ENCODE measurements at regions not wholly inside any gene's neighbourhood (a gene's known extent, or its start where the extent isn't known, plus 50 kb on each side); places are given as distances from the start of the nearest gene placed in this dataset.

GRCh38 chr9:86557918-86558317, 203.7 kb upstream of the TUT7 start:
- FAIRE-seq: no peak

- FAIRE-seq: no peak
These were observed 203.0 kb upstream of the TUT7 start for GRCh38 chr9:86557063-86557766.

DNA sequence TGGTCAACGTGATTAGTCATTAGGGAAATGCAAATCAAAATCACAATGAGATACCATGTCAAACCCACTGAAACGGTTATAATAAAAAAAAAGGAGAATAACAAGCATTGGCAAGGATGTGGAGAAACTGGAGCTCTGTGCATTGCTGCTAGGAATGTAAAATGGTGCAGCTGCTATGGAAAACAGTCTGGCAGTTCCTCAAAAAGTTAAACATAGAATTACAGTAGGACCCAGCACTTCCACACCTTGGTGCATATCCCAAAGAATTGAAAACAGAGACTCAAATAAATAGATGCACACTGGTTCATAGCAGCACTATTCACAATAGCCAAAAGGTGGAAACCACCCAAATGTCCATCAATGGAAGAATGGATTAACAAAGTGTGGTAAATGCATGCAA, 201.5 kb upstream of the TUT7 start:
- no peak for FAIRE-seq

GRCh38 chr9:86550401-86550800, 196.2 kb upstream of the TUT7 start:
- FAIRE-seq: no peak

GRCh38 chr9:86549920-86550319, 195.7 kb upstream of the TUT7 start:
- no peak for FAIRE-seq

GRCh38 chr9:86549401-86549811, 195.2 kb upstream of the TUT7 start:
- FAIRE-seq: no peak

DNA sequence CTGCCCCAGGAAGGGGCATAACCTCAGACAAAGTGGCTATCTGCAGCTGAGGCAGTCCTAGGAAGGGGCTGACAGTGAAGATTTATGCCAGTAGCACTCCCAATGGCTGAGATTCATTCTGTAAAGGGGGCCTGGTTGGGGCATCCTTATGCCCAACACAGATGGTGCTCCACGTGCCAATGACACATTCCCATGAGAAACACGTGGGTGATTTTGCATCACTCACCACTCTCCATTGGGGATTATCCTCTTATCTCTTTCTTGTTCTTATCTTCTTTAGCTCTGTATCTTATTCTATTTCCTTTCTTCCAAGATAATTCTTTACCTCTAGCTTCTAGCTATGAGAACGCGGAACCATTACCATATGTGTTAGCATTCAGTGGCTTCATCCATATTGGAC, 194.0 kb upstream of the TUT7 start:
- no peak for FAIRE-seq

DNA sequence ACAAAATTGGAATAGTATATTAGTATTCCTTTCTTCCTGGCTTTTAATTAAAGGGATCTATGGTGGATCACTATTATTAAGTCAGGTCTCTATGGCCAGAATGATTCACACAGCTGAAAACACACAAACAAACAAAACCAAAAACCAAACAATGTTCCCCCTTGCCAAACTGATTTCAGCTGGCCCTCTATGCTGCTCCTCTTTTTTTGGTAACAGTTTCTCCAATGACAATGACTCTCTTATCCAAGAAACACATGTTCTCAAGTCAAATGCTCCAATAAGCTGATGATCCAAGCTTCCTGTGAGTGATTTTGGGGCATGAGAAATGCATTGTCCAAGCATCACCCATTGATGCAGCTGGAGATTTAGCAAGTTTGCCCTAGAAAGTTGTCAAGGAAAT, 193.4 kb upstream of the TUT7 start:
- FAIRE-seq: no peak

DNA sequence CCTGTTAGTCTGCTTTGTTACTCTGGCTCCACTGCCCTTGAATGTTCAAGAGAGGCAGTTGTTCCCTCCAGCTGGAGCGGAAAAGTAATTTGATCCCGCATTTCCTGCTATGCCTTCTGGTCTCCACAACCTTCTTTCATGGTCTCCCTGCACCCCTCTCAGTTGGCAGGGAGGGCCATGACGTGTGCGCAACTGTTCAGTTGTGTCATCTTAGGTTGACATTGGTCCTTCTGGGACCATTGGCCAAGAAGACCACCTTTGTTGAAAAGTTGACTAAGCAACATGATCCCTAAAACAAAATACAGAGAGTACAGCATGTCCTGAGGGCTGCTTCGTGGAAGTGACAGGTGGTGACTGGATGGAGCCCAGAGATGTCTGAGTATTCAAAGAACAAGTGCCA, 192.5 kb upstream of the TUT7 start:
- FAIRE-seq: no peak

- FAIRE-seq: no peak
These were observed 190.9 kb upstream of the TUT7 start for GRCh38 chr9:86545090-86545489.

DNA sequence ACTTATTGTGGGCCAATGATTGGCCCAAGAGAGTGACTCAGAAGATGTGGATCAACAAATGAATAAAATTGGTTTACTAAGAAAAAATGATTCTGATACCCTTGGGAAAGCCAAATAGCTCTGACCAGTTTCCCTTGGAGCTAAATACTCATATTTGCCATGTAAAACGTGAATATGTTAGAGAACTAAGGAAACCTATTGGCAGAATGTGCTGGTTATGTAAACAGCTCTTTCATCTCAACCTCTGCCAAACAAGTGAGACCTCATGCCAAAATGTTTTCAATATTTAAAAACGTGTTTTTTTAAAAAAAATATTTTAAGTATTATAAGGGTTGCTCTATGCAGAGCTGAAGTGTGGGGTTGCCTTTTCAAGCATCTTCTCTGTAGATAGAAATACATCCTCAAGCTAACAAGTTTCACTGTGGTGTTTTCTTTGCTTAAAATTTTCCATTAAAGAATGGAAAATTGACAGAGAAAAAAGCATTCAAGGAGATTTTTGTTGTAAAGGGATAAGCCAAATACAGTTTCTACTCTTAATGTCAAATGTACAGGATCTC, 186.9 kb upstream of the TUT7 start:
- FAIRE-seq: no peak

DNA sequence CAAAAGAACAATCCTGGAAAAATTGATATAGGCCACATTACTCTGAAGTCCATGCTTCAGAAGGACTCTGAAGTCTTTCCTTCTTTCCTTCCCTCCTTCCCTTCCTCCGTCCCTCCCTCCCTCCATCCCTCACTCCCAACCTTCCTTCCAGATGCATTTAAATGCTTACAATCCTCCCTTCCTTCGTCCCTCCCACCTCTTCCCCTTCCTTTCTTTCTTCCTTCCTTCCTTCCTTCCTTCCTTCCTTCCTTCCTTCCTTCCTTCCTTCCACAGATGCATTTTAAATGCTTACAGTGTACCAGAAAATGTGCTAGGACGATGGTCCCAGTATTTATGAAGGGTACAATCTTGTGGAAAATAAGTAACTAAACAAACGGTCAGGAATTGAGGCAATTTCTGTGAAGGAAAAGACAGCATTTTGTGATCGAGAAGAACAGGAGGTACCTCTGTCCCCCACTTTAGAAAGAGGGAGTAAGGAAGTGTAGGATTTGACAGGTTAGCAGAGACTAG, 181.3 kb upstream of the TUT7 start:
- no peak for FAIRE-seq

- FAIRE-seq: no peak
These were observed 180.5 kb upstream of the TUT7 start for GRCh38 chr9:86534572-86535258.

GRCh38 chr9:86531971-86532640, 177.9 kb upstream of the TUT7 start:
- no peak for FAIRE-seq

- no peak for FAIRE-seq
These were observed 177.2 kb upstream of the TUT7 start for GRCh38 chr9:86531273-86531970.

DNA sequence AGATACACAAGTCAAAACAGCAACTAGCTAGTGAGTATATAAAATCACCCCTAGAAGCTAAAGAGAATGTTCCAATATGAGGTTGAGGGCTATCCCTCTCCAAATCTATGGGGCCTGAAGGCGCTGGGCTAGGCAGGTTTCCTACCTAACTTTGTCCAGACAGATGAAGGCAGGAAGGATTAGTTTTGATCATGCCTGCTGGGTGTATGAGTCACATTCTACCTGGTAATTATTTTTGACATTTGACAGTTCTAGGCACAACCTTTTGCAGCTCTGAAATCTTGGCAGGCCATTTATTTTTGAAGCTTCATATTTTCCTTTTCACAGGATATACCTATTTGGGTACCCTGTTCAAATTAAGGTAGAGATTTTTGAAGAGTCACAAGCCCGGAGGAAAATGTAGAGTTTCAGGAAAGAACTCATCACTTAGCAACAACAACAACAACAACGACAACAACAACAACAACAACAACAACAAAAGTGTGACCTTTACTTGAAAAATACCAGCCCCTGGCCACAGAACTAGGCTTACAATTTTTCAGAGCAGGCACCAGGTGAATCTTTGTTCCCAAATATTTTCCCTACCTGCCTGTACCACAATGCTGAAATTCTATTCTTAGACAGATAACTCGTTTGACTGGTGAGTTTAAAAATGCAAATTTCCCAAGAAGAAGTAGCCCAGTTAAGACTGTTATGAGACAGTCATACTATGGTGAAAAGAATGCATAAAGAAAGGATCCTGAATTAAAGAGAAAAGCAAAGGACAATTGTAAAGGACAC, 175.5 kb upstream of the TUT7 start:
- FAIRE-seq: no peak

DNA sequence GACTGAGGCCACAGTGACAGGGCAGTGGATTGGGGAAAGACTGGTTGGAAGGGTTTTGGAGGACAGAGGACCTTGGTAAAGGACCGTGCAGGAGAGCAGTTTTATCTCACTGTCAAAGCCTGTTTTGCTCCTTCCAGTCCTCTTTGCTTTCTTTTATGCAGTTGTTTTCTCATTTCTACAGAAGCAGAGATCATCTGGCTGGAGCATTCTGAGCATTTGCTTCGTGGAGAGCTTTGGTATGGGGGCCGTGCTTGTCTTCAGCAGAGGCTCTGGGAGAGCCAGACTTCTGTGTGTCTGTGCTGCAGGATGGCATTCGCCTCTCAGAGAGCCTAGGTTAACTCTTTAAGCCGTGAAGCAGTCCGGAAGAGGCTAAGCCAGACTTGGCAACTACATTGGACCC, 171.8 kb upstream of the TUT7 start:
- no peak for FAIRE-seq

GRCh38 chr9:86525182-86525581, 171.0 kb upstream of the TUT7 start:
- FAIRE-seq: no peak

- no peak for FAIRE-seq
These were observed 167.8 kb upstream of the TUT7 start for GRCh38 chr9:86521977-86522376.

DNA sequence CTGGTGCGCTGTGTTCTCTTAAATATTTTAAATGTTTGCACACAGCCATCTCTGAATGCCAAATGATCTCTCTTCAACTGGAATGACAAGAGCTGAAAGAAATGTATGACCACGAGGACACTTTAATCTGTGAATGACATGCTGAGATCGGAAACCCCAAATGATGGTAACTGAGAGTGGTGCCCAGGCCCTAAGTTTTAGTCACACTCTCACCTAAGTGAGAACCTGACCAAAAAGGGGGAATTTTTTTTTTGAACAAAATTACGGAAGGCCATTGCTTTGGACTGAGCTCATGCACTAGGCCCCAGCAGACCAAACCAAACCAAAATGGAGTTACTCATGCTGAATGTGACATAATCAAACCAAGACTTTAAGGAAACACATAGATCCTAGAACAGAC, 167.1 kb upstream of the TUT7 start:
- no peak for FAIRE-seq

GRCh38 chr9:86519066-86519615, 164.9 kb upstream of the TUT7 start:
- no peak for FAIRE-seq

- FAIRE-seq: no peak
These were observed 163.3 kb upstream of the TUT7 start for GRCh38 chr9:86517475-86517874.
